GM20431 (cell line): ENCODE measurements at regions not wholly inside any gene's neighbourhood (a gene's known extent, or its start where the extent isn't known, plus 50 kb on each side); places are given as distances from the start of the nearest gene placed in this dataset.
"Not testable (repeated sequence)": the region's sequence is repeated elsewhere in the genome, so short reads cannot be mapped to it uniquely, and the experiment has no call there.

Experiments
- in situ Hi-C: fragments of 300-500 bp; cut with MseI, MboI; formaldehyde crosslinking; loops from one replicate; pipeline ENCODE4 v1.15.0; 2020; ENCODE audit warnings: low sequenced_read_pairs; ENCODE audit not compliant: unreplicated experiment

DNA sequence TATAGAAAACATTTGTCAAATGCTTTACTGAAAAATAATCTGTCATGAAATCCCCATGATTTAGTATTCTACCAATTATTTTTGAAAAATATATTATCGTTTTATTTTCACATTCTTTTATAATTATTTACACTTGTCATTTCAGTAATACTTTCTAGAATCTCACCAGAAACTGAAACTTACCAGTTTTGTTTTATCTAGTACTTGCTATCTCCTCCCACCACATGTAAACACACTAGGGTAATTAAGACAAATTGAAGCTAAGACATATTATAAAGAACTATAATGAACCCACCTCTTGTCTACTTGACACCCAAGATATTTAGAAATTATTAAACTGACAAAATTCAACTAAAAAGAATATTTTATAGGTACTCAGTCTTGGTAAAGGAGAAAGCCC, 51.5 kb upstream of the GRM3 start:
- in situ Hi-C loops = no loop called here

DNA sequence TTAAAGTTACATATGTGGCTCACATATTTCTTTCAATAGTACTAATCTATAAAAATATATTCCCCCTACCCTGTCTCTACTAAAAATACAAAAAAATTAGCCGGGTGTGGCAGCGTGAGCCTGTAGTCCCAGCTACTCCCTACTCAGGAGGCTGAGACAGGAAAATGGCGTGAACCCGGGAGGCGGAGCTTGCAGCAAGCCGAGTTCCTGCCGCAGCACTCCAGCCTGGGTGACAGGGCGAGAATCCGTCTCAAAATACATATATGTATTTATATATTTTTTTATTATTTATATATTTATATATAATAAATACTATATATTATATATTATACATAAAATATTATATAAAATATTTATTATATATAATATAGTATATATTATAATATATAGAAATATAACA, 69.7 kb upstream of the GRM3 start:
- in situ Hi-C loops = no loop called here

DNA sequence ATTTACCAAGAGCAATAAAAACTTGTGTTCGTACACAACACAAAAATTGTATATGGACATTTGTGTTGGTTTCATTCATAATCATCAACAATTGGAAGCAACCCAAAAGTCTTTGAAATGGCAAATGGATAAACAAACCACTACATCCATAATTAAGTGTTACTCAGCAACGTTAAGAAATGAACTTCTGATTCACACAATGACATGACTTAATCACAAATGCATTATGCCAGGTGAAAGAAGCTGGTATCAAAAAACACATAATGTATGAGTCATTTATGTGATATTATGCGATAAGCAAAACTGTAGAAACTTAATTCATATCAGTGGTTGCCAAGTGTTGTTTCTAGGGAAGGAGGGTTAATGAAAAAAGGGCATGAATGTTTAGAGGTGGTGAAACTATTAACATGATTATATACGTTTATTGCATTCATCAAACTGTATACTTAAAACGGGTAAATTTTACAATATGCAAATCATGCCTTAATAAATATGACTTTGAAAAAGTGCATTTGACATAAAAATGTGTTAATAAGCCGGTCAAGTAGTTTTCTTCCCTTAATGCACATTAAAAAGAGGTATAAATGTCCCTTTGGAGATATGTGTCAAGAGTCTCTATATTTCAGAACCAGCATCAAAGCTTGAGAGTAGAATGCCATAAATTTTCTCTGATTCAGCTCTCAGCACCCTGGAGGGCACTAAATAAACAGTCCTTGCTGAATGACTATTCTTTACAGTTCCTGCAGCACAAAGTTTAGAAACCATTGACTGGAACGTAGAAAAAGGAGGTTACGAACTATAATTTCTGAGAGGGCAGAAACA, 84.8 kb upstream of the GRM3 start:
- in situ Hi-C loops = no loop called here

DNA sequence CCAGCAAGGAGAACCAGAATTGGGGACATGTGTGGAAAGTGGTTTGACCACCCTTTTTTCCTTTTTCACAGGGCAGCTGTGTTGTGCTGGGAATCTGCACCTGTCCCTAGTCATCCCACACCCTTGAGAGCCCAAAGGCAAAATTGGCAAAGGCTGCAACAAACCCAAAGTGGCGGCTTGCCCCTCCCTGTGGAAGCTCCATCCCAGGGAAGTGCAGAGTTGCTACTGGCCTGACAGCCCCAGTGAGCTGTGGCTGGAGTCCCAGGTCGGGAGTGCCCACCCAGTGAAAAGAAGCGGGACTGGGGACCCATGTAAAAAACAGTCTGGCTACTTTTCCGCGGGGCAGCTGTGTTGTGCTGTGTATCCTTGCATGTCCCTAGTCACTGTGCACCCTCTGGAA, 109.1 kb upstream of the GRM3 start:
- in situ Hi-C loops = no loop called here

DNA sequence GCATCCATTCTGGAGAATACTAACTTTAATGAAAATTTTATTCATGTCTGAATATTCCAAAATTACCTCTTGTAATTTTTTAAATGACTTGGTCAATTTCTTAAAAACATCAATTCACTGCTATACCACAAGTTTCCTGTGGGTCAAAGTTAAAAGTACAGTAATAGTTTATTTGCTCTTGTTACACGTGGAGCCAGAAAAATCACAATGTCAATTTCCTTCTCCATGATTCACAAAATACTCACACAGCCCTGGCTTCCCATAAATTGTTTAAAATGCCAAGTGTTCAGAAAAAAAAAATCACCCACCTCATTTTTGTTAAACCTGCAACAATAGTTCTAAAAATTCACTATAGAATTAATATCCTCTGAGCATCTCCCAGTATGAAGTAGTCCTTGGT, 139.5 kb upstream of the GRM3 start:
- in situ Hi-C loops = no loop called here

DNA sequence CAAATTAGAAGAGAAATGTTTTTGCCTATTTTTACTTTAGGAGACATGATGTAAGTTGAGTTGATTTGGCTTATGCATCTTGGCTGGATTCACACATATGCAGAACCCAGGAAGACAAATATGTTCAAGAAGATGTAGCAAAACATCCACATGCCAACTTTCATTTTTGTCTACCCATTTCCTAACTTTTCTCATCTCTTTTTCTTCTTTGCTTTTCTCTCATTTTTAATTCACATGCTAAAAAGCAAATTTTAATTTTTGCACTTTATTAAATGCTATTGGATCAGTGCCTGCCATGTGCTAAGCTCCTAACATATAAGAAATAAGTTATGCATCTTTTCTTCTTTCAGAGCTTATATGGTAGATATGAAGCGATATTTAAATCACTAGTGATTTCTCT, 143.7 kb upstream of the GRM3 start:
- in situ Hi-C loops = no loop called here

DNA sequence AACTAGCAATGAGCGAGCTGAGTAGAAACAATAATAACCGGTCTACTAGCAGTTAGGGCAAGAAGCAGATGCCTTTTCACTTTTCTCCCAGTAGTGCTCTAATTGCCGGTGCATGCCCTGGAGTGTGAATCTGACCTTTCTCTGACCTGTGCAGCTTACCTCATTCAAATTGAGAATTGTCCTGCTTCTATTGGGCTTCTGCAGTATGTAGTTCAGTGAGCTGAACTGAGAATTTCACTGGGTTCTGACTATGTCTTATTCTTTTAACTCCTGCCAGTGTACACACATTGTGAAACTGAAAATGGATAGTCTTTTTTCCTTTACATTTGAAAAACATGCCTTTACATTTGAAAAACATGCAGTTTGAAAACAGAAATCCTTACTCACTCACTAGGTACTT, 157.9 kb upstream of the GRM3 start:
- in situ Hi-C loops = no loop called here

DNA sequence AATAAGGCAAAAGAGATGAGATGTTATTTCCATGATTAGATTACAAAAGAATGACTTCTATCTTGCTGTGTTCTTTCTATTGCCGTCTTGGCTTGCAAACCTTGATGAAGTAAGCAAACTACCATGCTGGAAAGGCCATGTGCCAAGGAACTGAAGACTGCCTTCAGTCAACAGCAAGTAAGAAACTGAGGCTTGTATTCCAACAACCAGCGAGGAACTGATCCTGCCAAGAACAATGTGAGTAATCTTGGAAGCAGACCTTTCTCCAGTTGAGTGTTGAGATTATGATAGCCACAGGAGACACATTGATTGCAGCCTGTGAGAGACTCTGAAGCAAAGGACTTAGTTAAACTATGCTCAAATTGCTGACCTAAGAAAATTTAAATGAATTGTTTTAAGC, 164.6 kb upstream of the GRM3 start:
- in situ Hi-C loops = no loop called here

DNA sequence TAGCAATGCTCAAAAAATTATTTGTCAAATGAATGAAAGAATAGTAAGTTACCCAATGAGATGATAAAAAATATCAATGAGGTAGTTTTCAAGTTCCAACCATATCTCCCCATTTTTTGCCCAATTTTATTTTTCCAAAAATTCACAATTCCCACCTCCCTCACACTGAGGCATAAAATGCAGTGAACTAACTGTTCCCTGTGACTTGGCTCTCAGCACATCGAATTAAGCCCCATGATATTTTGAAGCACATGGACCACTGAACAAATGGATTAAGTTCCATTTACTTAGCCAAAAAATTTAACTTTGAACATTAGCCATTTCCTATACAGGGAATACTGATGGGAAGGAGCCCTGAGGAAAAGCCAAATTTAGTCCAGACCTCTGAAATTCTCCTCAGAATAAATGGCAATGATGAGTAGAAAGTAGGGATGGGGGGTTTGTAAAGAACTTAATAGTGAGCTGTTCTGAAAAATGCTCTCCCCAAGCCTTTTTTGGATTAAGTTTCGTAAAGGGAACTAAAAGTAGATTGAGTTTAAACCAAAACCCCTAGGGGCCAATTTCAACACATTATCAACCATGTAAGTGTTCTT, 166.3 kb upstream of the GRM3 start:
- in situ Hi-C loops = no loop called here

DNA sequence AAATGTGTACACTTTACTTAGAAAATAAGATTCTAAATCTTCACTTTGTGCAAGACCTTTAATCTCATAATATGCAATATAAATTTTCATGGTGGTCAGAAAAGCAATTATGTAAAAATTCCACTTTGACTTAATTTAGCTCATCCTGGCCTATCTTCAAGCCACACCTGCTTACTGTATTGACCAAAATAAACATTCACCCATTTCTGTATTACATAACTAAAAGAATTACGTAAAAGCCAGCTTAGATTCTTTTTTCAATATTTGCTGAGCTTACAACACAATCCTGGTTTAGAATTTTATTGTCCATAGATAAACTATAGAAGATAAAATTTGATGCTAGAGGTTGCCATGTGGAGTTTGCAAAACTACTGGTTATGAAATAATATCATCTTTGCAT, 172.9 kb upstream of the GRM3 start:
- in situ Hi-C loops = loop anchor here (25.0 kb wide), 1 partner anchor 583 kb away; no protein-coding TSS in a partner anchor

DNA sequence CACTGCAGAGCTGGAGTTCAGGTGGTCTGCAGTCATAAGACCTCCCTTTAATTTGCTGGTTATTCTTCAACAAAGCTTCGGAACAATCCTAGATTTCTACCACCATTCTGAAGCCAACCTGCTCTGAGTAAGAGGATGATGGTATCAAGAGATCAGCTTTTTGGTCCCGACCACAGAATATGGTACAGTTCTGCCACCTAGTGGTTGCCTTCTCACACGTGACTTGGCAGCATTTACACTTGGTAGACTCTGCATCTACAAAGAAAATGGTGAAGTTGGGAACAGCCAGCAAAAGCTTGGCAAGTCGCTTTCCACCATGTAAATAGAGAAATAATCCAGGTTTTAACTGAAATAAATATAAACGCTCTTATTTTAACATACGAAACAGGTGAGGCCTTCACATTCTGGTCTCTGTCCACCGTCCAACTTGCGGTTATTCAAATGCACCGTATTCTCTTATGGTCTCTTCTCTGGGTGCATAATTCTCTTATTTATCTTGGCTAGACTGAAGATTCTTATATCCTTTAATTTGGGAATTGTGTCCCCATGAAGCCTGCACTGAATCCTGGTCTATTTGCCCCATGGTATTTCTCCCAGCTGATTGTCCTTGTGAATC, 173.9 kb upstream of the GRM3 start:
- in situ Hi-C loops = loop anchor here (25.0 kb wide), 1 partner anchor 582 kb away; no protein-coding TSS in a partner anchor

DNA sequence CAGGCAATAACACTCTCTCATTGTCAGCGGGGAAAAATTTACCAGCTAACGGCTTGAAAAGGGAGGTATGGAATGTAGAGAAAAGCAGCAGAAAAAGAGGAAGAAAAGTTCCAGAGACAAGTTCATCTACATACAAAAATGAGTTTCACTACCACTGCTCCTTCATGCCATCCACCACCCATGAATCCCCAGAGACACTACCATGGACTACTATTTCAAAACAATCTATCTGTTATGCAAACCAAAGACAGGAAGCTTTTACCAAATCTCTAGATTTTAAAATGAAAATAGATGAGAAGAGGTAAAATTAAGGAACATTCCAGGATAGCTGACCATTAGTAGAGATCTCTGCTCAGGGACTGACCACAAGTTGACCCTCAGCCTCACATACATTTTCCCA, 189.0 kb upstream of the GRM3 start:
- in situ Hi-C loops = loop anchor here (25.0 kb wide), 1 partner anchor 567 kb away; no protein-coding TSS in a partner anchor

DNA sequence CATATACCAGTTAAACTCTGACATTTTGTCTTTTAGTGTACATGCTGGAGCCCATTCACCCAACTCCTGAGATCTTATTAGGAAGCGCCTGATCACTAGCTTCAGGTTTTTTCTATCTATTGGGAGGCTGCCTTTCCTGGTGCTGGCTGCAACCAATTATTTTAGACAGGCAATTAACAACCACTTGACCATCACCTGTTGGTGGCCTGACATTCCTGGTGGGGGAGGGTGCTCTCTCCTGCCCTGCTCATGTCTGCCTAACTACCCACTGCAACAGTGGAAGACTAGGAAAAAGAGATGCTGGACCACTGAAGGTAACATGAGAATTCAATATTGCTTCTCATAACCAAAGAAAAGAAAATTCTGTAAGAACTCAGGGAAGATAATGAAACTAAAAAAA, 190.3 kb upstream of the GRM3 start:
- in situ Hi-C loops = loop anchor here (25.0 kb wide), 1 partner anchor 566 kb away; no protein-coding TSS in a partner anchor

DNA sequence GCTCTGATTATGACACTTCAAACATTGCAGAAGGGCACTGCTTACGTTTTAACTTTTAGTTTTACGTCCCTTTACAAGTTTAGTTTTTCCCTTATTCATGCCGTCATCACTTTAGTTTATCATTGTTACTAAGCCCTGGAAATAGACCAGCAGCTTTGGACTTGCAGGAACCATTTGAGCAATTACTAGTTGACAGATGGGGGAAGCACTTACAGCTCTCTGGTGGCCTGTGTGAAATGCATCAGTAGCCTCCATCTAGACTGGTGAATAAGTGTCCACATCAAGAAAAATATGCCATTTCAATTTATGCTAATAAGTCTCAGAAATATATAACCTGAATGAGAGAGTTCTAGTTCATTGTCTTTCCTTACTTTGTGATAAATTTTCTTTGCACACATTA, 194.9 kb upstream of the GRM3 start:
- in situ Hi-C loops = no loop called here

DNA sequence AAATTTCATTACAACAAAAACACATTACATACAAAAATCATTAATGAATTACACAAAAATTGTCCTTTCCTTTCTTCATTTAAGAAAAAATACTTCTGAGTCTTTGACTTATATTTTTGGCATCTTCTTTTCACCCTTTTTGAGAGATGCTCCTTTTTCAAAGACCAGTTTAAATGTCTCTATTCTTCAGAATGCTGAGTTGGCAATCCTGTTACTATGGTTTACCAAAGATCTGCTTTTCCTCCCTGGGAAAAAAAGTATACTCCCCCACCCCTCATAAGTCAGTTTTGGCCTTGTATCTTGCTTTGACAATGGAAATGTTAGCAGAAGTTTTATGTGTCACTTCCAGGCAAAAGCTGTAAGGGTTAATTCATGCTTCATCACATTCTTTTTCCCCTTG, 198.4 kb upstream of the GRM3 start:
- in situ Hi-C loops = no loop called here

DNA sequence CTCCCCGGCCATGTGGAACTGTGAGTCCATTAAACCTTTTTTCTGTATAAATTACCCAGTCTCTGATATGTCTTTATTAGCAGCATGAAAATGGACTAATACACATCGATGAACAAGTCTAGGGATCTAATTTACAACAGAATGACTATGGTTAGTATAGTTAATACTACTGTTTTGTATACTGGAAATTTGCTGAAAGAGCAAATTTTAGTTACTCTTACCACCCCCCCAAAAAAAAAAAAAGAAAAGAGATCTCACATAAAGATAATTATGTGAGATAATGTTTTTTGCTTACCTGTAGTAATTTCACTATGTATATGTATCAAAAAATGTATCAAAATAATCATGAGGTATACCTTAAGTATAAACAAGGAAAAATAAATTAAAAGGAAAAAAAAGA, 199.5 kb upstream of the GRM3 start:
- in situ Hi-C loops = no loop called here

DNA sequence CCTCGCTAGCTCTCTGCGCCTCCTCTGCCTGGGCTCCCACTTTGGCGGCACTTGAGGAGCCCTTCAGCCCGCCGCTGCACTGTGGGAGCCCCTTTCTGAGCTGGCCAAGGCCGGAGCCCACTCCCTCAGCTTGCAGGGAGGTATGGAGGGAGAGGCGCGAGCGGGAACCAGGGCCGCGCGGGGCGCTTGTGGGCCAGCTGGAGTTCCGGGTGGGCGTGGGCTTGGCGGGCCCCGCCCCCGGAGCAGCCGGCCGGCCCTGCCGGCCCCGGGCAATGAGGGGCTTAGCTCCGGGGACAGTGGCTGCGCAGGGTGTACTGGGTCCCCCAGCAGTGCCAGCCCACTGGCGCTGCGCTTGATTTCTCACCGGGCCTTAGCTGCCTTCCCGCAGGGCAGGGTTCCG, 203.3 kb upstream of the GRM3 start:
- in situ Hi-C loops = not testable (repeated sequence)

DNA sequence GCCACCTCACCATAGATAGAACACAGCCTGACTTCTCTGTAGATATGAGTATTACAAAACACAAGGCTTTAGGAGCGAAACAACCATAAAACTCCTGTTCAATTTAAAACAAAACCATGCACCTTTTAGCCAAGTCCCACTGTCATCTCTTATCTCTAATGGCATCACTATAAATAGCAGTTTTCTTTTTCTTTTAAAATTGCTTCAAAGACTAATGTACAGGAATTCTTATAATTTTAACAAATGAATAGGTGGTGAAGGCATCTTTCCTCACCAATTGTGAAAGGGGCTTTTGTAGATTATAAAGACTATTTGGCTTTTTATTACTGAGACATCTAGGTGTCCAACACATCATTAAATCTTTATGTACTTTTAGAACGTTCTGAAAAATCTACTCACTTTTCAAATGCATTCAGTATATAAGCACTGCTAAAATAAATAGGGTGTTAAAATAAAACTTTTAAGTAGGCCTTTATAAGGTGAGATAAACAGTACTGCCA, 205.7 kb upstream of the GRM3 start:
- in situ Hi-C loops = no loop called here

DNA sequence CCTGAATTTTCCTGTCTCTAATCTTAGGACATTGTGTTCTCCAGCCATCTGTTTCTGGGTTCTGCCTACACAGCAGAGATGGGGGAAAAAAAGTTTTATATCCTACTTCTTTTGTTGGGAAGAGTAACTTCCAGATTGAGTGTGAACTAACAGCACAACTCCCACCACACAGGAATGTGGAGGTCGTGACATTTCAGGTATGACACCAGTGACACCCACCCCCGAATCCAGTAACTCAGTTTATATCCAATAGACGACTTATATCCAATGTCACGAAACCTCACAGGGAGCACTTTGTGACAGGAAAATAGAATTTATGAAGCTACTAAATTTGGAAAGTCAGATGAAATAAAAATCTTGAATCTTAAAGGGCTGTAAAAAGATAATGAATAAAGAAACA, 211.9 kb upstream of the GRM3 start:
- in situ Hi-C loops = no loop called here

DNA sequence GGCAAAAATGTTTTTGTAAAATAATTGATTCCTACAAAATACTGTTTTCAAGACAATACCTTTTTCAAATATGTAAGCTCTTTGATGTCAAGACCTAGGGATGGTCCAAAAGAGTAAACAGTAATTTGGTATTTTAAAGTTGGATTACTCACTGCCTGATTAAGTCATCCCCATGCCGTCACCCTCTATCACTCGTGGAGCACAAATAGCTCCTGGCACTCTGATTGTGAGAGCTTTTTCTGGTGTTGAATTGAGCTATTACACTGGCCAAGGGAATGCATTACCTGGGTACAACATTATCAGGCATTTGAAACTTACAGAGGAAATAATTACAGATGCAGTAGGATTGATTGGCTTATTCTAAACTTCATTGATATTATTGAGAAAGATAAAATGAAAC, 231.9 kb upstream of the GRM3 start:
- in situ Hi-C loops = no loop called here

DNA sequence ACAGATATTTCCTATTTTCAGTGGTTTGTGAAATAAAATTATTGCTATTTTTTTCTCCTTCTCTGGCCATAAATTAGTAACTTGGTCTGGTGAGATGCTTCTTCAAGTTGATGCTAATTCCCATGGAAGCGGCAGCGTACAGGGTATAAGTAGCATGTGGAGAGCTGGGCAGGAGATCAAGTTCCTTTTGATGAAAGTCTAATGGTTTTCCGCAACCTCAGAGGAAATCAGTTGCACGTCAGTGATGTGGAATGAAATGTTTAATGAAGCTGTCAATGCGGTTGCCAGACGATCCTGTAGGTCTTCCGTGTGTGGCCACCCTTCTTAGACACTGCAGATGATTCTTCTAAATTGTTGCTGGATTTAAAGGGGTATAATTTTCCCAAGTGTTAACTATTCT, 236.4 kb upstream of the GRM3 start:
- in situ Hi-C loops = no loop called here
